ENCODE measurements at regions not wholly inside any gene's neighbourhood (a gene's known extent, or its start where the extent isn't known, plus 50 kb on each side); places are given as distances from the start of the nearest gene placed in this dataset.

DNA sequence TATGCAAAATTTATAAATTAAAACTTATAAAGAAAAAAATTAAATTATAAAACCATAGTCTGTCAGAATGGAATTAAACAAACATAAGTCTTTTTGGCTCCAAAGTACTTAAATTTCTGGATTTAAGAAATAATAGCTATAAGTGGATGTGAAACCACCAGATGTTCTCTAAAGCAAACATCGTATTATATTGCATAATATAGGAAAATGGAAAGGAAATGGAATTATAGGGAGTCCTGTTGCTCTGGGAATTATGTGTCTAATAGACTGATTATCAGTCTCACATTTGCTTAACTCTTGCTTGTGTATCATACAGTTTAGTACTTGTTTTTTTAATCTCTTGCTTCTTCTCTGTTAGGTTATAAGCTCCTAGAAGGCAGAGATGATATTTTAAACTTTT, 819.2 kb downstream of the RAPGEF2 start:
- TF ChIP-seq, protein P1, sequence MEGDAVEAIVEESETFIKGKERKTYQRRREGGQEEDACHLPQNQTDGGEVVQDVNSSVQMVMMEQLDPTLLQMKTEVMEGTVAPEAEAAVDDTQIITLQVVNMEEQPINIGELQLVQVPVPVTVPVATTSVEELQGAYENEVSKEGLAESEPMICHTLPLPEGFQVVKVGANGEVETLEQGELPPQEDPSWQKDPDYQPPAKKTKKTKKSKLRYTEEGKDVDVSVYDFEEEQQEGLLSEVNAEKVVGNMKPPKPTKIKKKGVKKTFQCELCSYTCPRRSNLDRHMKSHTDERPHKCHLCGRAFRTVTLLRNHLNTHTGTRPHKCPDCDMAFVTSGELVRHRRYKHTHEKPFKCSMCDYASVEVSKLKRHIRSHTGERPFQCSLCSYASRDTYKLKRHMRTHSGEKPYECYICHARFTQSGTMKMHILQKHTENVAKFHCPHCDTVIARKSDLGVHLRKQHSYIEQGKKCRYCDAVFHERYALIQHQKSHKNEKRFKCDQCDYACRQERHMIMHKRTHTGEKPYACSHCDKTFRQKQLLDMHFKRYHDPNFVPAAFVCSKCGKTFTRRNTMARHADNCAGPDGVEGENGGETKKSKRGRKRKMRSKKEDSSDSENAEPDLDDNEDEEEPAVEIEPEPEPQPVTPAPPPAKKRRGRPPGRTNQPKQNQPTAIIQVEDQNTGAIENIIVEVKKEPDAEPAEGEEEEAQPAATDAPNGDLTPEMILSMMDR (IDR thresholded peaks at IDR 0.05; ENCODE audit: insufficient read depth, low read depth, low read length): no peak
- TF ChIP-seq EZH2 (IDR thresholded peaks at IDR 0.05; ENCODE audit: insufficient read depth, low read length): no peak
